ENCODE measurements at regions not wholly inside any gene's neighbourhood (a gene's known extent, or its start where the extent isn't known, plus 50 kb on each side); places are given as distances from the start of the nearest gene placed in this dataset.

DNA sequence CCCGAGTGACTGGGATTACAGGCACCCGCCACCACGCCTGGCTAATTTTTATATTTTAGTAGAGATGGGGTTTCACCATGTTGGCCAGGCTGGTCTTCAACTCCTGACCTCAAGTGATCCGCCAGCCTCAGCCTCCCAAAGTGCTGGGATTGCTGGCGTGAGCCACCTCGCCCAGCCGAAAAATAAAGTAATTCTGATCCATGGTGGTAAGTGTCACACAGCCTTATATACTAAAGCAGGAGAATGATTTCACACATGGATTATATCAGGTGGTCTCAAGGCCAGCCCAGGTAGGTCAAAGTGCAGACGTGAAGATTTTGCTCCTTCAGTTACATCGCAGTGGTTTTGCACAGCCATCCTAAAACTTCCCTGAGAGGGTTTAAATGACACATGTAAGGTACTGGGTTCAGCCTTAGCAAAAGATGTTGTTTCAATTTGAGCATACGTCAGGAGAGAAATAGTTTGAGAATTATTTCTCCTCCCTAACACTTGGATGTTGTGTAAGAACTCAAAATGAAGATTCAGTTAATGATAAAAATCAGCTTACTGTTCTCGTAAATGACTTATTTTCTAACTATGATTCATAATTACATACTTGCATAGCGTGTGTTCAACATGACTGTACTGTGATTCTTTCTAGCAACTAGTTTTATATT is 93.0 kb upstream of the SLC39A10 start:
- no peak for TF ChIP-seq CTCF (IDR thresholded peaks at IDR 0.05; ENCODE audit: insufficient read depth, low read depth, low read length)
- TF ChIP-seq EZH2 (IDR thresholded peaks at IDR 0.05; ENCODE audit: insufficient read depth, low read length): no peak
